ENCODE measurements at regions not wholly inside any gene's neighbourhood (a gene's known extent, or its start where the extent isn't known, plus 50 kb on each side); places are given as distances from the start of the nearest gene placed in this dataset.

DNA sequence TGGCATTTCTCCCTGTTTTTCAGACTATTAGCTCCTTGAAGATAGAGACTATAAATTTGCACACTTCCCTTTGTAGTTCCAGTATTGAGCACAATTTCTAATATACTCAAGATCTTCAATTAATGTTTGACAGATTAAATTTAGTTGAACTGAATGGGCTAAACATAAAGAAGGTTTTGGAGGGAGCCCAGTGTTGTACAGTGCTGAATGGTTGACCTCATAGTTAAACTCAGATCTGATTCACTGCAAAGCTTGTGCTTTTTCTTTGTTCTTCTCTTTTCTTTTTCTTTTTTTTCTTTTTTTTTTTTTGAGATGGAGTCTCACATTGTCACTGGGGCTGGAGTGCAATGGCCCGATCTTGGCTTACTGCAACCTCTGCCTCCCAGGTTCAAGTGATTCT lies 411.7 kb upstream of the ZNF462 start:
- POLR2A ChIA-PET: no interaction called here

DNA sequence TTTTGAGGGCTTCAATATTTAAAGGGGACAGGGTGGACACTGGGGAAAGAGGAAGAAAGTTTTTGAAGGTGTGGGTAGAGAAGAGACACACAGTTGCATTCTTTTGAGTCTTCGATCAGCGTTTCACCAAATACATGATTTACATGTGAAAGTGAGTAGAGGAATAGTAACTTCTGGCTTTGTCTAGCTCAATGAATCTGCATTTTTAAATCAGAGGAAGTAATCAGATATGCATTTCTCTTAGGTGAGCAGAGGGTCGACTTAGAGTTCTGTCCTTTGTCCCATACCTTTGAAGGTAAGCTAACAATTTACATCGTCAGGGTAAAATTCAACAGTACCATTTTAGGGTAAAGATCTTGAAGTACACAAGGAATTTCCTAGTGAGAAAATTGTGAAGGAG lies 406.4 kb upstream of the ZNF462 start:
- no peak overlapping the region for H3K4me3 ChIP-seq (ENCODE audit: low read depth, low read length)
- ChIA-PET CTCF (no interaction called here), POLR2A (no interaction called here)
- TF ChIP-seq, protein P1, sequence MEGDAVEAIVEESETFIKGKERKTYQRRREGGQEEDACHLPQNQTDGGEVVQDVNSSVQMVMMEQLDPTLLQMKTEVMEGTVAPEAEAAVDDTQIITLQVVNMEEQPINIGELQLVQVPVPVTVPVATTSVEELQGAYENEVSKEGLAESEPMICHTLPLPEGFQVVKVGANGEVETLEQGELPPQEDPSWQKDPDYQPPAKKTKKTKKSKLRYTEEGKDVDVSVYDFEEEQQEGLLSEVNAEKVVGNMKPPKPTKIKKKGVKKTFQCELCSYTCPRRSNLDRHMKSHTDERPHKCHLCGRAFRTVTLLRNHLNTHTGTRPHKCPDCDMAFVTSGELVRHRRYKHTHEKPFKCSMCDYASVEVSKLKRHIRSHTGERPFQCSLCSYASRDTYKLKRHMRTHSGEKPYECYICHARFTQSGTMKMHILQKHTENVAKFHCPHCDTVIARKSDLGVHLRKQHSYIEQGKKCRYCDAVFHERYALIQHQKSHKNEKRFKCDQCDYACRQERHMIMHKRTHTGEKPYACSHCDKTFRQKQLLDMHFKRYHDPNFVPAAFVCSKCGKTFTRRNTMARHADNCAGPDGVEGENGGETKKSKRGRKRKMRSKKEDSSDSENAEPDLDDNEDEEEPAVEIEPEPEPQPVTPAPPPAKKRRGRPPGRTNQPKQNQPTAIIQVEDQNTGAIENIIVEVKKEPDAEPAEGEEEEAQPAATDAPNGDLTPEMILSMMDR (IDR thresholded peaks at IDR 0.05; ENCODE audit: insufficient read depth, low read length, missing control alignments): no peak
- no peak for DNase-seq (ENCODE audit: low read depth, low spot score)

More for the DNA sequence above, 411.7 kb upstream of the ZNF462 start:
- TF ChIP-seq, protein P1 (IDR thresholded peaks at IDR 0.05; ENCODE audit: insufficient read depth, low read length, missing control alignments): no peak
- CTCF ChIA-PET: no interaction called here
- no peak overlapping the region for H3K4me3 ChIP-seq (ENCODE audit: low read depth, low read length)
- DNase-seq (ENCODE audit: low read depth, low spot score): no peak

DNA sequence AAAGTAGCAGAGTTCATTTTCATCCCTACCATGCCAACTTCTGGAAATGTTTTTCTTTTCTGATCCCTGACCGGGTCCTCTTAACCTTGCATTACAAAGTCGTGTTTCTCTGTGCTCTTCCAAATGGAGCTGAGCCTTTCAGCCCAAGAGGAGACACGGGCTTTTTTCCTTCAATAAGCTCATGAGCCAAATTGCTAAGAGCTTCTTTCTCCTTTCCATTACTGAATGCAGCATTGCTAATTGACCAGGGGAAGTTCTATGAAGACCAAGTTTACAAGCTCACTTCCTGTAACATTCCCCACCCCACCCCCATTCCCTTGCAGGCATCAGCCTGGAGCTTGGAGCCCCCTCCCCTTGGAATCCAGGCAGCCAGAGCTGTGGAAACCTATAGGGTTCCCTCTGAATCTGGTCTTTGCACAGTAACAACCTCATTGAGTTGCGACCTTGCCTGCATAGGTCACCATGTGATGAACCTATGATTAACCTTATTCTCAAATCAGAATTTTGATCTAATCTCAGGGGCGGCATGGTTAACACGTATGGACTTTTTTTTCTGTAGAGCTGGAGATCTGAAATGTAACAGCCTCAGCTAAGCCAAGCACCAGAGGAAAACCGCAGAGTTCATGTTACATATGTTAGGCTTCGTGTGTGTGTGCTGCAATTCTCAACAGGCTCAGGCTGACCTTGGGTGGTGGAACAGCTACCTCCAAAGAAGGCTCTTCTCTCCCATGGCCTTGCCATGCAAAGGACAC lies 395.7 kb upstream of the ZNF462 start:
- CTCF ChIA-PET: no interaction called here
- H3K4me3 ChIP-seq (ENCODE audit: low read depth, low read length): no peak overlapping the region
- DNase-seq (ENCODE audit: low read depth, low spot score): no peak
- POLR2A ChIA-PET: no interaction called here
- TF ChIP-seq, protein P1 (IDR thresholded peaks at IDR 0.05; ENCODE audit: insufficient read depth, low read length, missing control alignments): no peak

DNA sequence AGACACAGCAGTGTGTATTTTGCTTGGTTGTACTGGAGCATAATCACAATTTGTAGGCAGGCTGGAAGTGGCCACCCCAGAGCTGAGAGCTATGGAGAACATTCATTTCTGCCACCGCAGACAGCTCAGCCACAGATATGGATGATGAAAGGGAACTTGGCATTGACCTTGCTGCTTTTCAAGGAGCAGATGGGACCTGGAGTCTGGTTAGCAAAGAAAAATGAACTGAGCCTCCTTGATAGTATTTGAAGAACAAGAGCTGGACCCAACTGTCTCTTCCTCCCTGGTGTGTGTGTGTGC lies 395.2 kb upstream of the ZNF462 start:
- ChIA-PET POLR2A (no interaction called here), CTCF (no interaction called here)
- DNase-seq (ENCODE audit: low read depth, low spot score): no peak
- TF ChIP-seq, protein P1 (IDR thresholded peaks at IDR 0.05; ENCODE audit: insufficient read depth, low read length, missing control alignments): no peak
- no peak overlapping the region for H3K4me3 ChIP-seq (ENCODE audit: low read depth, low read length)

DNA sequence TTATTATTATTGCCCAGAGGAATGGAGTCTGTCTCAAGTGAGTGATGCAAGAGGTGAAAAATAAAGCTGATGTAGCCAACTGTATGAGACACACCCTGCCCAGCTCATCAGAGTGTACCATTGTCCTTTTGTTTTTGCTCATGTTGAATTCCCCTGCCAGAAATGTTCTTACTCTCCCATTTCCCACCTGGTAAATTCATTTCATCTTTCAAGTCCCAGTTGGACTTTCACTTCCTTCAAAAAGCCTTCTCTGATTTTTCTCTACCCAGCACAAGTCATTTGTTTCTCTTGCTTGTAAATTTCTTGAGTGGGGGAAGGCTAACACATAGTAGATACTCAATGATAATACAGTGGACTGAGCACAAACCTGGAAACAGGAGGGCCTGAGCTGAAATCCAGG lies 394.5 kb upstream of the ZNF462 start:
- POLR2A ChIA-PET: no interaction called here

DNA sequence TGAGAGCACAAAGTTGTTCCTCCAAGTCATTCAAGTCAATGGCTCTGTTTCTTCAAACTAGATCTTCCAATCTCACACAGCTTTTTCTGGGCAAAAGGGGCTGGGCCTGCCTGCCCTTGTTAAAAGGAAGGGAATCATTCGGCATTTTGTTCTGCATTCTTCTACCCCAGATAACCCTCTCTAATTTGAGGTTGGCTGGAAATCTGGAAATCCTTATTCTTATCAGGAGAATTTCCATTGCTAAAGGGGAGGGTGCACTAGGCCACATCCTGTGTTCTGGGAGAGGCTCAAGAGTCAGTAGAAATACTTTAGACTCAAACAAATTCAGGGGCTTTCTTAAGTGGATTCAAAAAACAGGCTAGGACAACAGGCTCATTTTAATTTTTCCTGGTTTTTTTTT lies 384.7 kb upstream of the ZNF462 start:
- DNase-seq (ENCODE audit: low read depth, low spot score): no peak
- TF ChIP-seq, protein P1 (IDR thresholded peaks at IDR 0.05; ENCODE audit: insufficient read depth, low read length, missing control alignments): no peak
- no peak overlapping the region for H3K4me3 ChIP-seq (ENCODE audit: low read depth, low read length)
- CTCF ChIA-PET: no interaction called here
- POLR2A ChIA-PET: no interaction called here

More for the DNA sequence above, 394.5 kb upstream of the ZNF462 start:
- TF ChIP-seq, protein P1 (IDR thresholded peaks at IDR 0.05; ENCODE audit: insufficient read depth, low read length, missing control alignments): no peak
- CTCF ChIA-PET: no interaction called here
- no peak overlapping the region for H3K4me3 ChIP-seq (ENCODE audit: low read depth, low read length)
- no peak for DNase-seq (ENCODE audit: low read depth, low spot score)
